Activated naive CD8-positive, alpha-beta T cell (primary cell): ENCODE measurements at regions not wholly inside any gene's neighbourhood (a gene's known extent, or its start where the extent isn't known, plus 50 kb on each side); places are given as distances from the start of the nearest gene placed in this dataset.
A peak's percentile ranks its signal among the peaks of the same experiment; 100 is the strongest.

Experiments
- H3K27ac Mint-ChIP-seq: one replicate; pipeline ENCODE4 v1.8.0; 2021; ENCODE audit warnings: mixed read lengths
- H3K27me3 Mint-ChIP-seq: one replicate; pipeline ENCODE4 v1.8.0; 2021; ENCODE audit warnings: mixed read lengths
- H3K36me3 Mint-ChIP-seq: one replicate; pipeline ENCODE4 v1.8.0; 2021; ENCODE audit warnings: mixed read lengths
- H3K4me1 Mint-ChIP-seq: one replicate; pipeline ENCODE4 v1.8.0; 2021; ENCODE audit warnings: low read depth, mixed read lengths
- H3K4me3 Mint-ChIP-seq: one replicate; pipeline ENCODE4 v1.8.0; 2021; ENCODE audit warnings: mild to moderate bottlenecking, mixed read lengths
- H3K9me3 Mint-ChIP-seq: one replicate; pipeline ENCODE4 v1.8.0; 2021; ENCODE audit warnings: low read depth, mixed read lengths

GRCh38 chr2:144333143-144333555 lies 186.8 kb downstream of the ZEB2 start:
- Mint-ChIP-seq H3K27me3 (no peaks in the 10 kb centered on the region), H3K4me1 (peaks cover 43% of the 10 kb centered on the region), H3K36me3 (peaks cover 4% of the 10 kb centered on the region), H3K4me3 (peak overlapping the region; percentile 85), H3K27ac (peak overlapping the region; percentile 93), H3K9me3 (no peaks in the 10 kb centered on the region)

GRCh38 chr2:144332356-144333142 lies 187.4 kb downstream of the ZEB2 start:
- H3K4me3 Mint-ChIP-seq = peak overlapping the region; percentile 85
- peaks cover 44% of the 10 kb centered on the region for H3K4me1 Mint-ChIP-seq
- H3K9me3 Mint-ChIP-seq = no peaks in the 10 kb centered on the region
- peaks cover 4% of the 10 kb centered on the region for H3K36me3 Mint-ChIP-seq
- H3K27me3 Mint-ChIP-seq = no peaks in the 10 kb centered on the region
- H3K27ac Mint-ChIP-seq = peak overlapping the region; percentile 93

GRCh38 chr2:144331674-144332355 lies 188.1 kb downstream of the ZEB2 start:
- Mint-ChIP-seq H3K27me3 (no peaks in the 10 kb centered on the region), H3K4me3 (peak overlapping the region; percentile 95), H3K4me1 (peaks cover 51% of the 10 kb centered on the region), H3K27ac (peak overlapping the region; percentile 99), H3K36me3 (peaks cover 7% of the 10 kb centered on the region), H3K9me3 (no peaks in the 10 kb centered on the region)

GRCh38 chr2:144330951-144331673 lies 188.8 kb downstream of the ZEB2 start:
- H3K4me1 Mint-ChIP-seq = peaks cover 53% of the 10 kb centered on the region
- peaks cover 10% of the 10 kb centered on the region for H3K36me3 Mint-ChIP-seq
- H3K9me3 Mint-ChIP-seq = no peaks in the 10 kb centered on the region
- H3K27me3 Mint-ChIP-seq = no peaks in the 10 kb centered on the region
- peak overlapping the region; percentile 99 for H3K27ac Mint-ChIP-seq
- H3K4me3 Mint-ChIP-seq = peak overlapping the region; percentile 95

GRCh38 chr2:144329472-144329871 lies 190.4 kb downstream of the ZEB2 start:
- no peak overlapping the region for H3K4me3 Mint-ChIP-seq
- H3K27ac Mint-ChIP-seq = peak overlapping the region; percentile 99
- H3K36me3 Mint-ChIP-seq = peaks cover 10% of the 10 kb centered on the region
- peaks cover 67% of the 10 kb centered on the region for H3K4me1 Mint-ChIP-seq
- no peaks in the 10 kb centered on the region for H3K27me3 Mint-ChIP-seq
- H3K9me3 Mint-ChIP-seq = no peaks in the 10 kb centered on the region

GRCh38 chr2:144328938-144329337 lies 191.0 kb downstream of the ZEB2 start:
- H3K27ac Mint-ChIP-seq = peak overlapping the region; percentile 6
- H3K9me3 Mint-ChIP-seq = no peaks in the 10 kb centered on the region
- peaks cover 10% of the 10 kb centered on the region for H3K36me3 Mint-ChIP-seq
- H3K4me3 Mint-ChIP-seq = no peak overlapping the region
- H3K4me1 Mint-ChIP-seq = peaks cover 73% of the 10 kb centered on the region
- H3K27me3 Mint-ChIP-seq = no peaks in the 10 kb centered on the region

- peak overlapping the region; percentile 81 for H3K27ac Mint-ChIP-seq
- H3K36me3 Mint-ChIP-seq = peaks cover 15% of the 10 kb centered on the region
These were observed 193.1 kb downstream of the ZEB2 start for GRCh38 chr2:144326825-144327224.

GRCh38 chr2:144325086-144325485 lies 194.8 kb downstream of the ZEB2 start:
- peak overlapping the region; percentile 73 for H3K4me3 Mint-ChIP-seq
- no peaks in the 10 kb centered on the region for H3K27me3 Mint-ChIP-seq
- peaks cover 20% of the 10 kb centered on the region for H3K36me3 Mint-ChIP-seq
- peaks cover 79% of the 10 kb centered on the region for H3K4me1 Mint-ChIP-seq
- H3K27ac Mint-ChIP-seq = peak overlapping the region; percentile 98
- H3K9me3 Mint-ChIP-seq = no peaks in the 10 kb centered on the region

More at GRCh38 chr2:144326825-144327224, 193.1 kb downstream of the ZEB2 start:
- peaks cover 76% of the 10 kb centered on the region for H3K4me1 Mint-ChIP-seq
- H3K9me3 Mint-ChIP-seq = no peaks in the 10 kb centered on the region
- H3K27me3 Mint-ChIP-seq = no peaks in the 10 kb centered on the region
- H3K4me3 Mint-ChIP-seq = no peak overlapping the region

- peak overlapping the region; percentile 73 for H3K4me3 Mint-ChIP-seq
- peak overlapping the region; percentile 98 for H3K27ac Mint-ChIP-seq
- peaks cover 78% of the 10 kb centered on the region for H3K4me1 Mint-ChIP-seq
These were observed 195.4 kb downstream of the ZEB2 start for GRCh38 chr2:144324446-144325045.

GRCh38 chr2:144323946-144324345 lies 196.0 kb downstream of the ZEB2 start:
- H3K36me3 Mint-ChIP-seq = peaks cover 18% of the 10 kb centered on the region
- H3K27ac Mint-ChIP-seq = peak overlapping the region; percentile 98
- no peaks in the 10 kb centered on the region for H3K27me3 Mint-ChIP-seq
- peak overlapping the region; percentile 73 for H3K4me3 Mint-ChIP-seq
- no peaks in the 10 kb centered on the region for H3K9me3 Mint-ChIP-seq
- H3K4me1 Mint-ChIP-seq = peaks cover 76% of the 10 kb centered on the region

More at GRCh38 chr2:144324446-144325045, 195.4 kb downstream of the ZEB2 start:
- H3K36me3 Mint-ChIP-seq = peaks cover 19% of the 10 kb centered on the region
- H3K9me3 Mint-ChIP-seq = no peaks in the 10 kb centered on the region
- no peaks in the 10 kb centered on the region for H3K27me3 Mint-ChIP-seq

- Mint-ChIP-seq H3K4me1 (peaks cover 66% of the 10 kb centered on the region), H3K4me3 (no peak overlapping the region), H3K36me3 (peaks cover 19% of the 10 kb centered on the region), H3K27ac (no peak overlapping the region), H3K9me3 (no peaks in the 10 kb centered on the region), H3K27me3 (no peaks in the 10 kb centered on the region)
These were observed 197.5 kb downstream of the ZEB2 start for GRCh38 chr2:144322379-144322778.

- H3K36me3 Mint-ChIP-seq = peaks cover 26% of the 10 kb centered on the region
- no peaks in the 10 kb centered on the region for H3K27me3 Mint-ChIP-seq
- H3K4me3 Mint-ChIP-seq = peak overlapping the region; percentile 54
- no peaks in the 10 kb centered on the region for H3K9me3 Mint-ChIP-seq
- peaks cover 57% of the 10 kb centered on the region for H3K4me1 Mint-ChIP-seq
- peak overlapping the region; percentile 94 for H3K27ac Mint-ChIP-seq
These were observed 199.4 kb downstream of the ZEB2 start for GRCh38 chr2:144320491-144320890.

- Mint-ChIP-seq H3K9me3 (peaks cover 7% of the 10 kb centered on the region), H3K27me3 (no peaks in the 10 kb centered on the region), H3K4me1 (peaks cover 29% of the 10 kb centered on the region), H3K27ac (no peak overlapping the region), H3K4me3 (no peak overlapping the region), H3K36me3 (peaks cover 40% of the 10 kb centered on the region)
These were observed 202.7 kb downstream of the ZEB2 start for GRCh38 chr2:144317071-144317738.
